ENCODE measurements at regions not wholly inside any gene's neighbourhood (a gene's known extent, or its start where the extent isn't known, plus 50 kb on each side); places are given as distances from the start of the nearest gene placed in this dataset.
A peak's percentile ranks its signal among the peaks of the same experiment; 100 is the strongest.
"Not testable (repeated sequence)": the region's sequence is repeated elsewhere in the genome, so short reads cannot be mapped to it uniquely, and the experiment has no call there.

DNA sequence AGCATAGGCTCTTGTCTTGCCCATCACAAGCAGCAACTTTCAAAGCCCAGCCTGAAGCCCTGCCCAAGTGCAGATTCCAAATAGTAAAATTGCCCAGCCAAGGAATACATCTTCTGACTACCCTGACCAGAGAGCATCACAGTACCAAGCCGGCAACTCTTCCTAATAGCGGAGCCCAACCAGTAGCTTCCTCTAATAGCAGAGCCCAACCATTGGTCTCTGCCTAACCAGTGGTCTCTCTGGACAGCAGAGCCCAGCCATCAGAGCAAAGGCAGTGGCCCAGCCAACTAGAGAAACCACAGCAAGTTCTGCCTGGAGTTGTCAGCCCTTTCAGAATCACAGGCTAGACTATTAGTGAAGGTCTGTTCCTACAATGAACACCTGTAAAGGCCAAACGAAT, 285.6 kb downstream of the HGF start:
- Histone ChIP-seq H3K36me3 (replicated peaks in 1 of 2) (no peaks in the 10 kb centered on the region), H3K27me3 (no peaks in the 10 kb centered on the region), H3K9me3 (replicated peaks in 1 of 3) (no peaks in the 10 kb centered on the region), H3K4me3 (no peak overlapping the region), H3K4me1 (replicated peaks in 1 of 2) (peaks cover 0 to 3% of the 10 kb centered on the region in 2 donors), H3K27ac (no peak overlapping the region)
- intact Hi-C loops (cut with DNase I), result loop anchor here in 1 of 2 donors (10.0 kb wide), 1 partner anchor 1091 kb away; no protein-coding TSS in a partner anchor
- DNase-seq, result peak in 6 of 7 donors; percentile 46 to 84 (median 56)
- 28 to 64% (median 31%) methylated on average over 1 to 3 of the region's 3 CpGs for WGBS, 4 donors
- TF ChIP-seq, protein P1, sequence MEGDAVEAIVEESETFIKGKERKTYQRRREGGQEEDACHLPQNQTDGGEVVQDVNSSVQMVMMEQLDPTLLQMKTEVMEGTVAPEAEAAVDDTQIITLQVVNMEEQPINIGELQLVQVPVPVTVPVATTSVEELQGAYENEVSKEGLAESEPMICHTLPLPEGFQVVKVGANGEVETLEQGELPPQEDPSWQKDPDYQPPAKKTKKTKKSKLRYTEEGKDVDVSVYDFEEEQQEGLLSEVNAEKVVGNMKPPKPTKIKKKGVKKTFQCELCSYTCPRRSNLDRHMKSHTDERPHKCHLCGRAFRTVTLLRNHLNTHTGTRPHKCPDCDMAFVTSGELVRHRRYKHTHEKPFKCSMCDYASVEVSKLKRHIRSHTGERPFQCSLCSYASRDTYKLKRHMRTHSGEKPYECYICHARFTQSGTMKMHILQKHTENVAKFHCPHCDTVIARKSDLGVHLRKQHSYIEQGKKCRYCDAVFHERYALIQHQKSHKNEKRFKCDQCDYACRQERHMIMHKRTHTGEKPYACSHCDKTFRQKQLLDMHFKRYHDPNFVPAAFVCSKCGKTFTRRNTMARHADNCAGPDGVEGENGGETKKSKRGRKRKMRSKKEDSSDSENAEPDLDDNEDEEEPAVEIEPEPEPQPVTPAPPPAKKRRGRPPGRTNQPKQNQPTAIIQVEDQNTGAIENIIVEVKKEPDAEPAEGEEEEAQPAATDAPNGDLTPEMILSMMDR (IDR thresholded peaks at IDR 0.05), result no peak
- no peak for TF ChIP-seq POLR2A (IDR thresholded peaks at IDR 0.05)

- intact Hi-C loops (cut with DNase I), result loop anchor here in 1 of 2 donors (10.0 kb wide), 1 partner anchor 1092 kb away; no protein-coding TSS in a partner anchor
Measured at GRCh38 chr7:81482600-81483186, 287.2 kb downstream of the HGF start.

DNA sequence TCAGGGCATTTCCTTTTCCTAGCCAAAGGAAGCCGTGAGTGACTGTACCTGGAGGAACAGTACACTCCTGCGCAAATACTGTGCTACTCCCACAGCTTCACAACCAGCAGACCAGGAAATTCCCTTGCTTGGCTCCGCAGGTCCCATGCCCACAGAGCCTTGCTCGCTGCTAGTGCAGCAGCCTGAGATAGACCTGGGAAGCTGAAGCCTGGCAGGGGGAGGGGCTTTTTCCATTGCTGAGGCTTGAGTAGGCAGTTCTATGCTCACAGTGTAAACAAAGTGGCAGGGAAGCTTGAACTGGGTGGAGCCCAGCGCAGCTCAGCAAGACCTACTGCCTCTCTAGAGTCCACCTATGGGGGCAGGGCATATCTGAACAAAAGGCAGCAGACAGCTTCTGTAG, 291.2 kb downstream of the HGF start:
- TF ChIP-seq POLR2A (IDR thresholded peaks at IDR 0.05), result no peak
- TF ChIP-seq, protein P1 (IDR thresholded peaks at IDR 0.05), result no peak
- Histone ChIP-seq H3K9me3 (replicated peaks in 1 of 3) (no peaks in the 10 kb centered on the region), H3K36me3 (replicated peaks in 1 of 2) (no peaks in the 10 kb centered on the region), H3K4me1 (replicated peaks in 1 of 2) (no peaks in the 10 kb centered on the region), H3K27ac (no peak overlapping the region), H3K27me3 (no peaks in the 10 kb centered on the region), H3K4me3 (no peak overlapping the region)
- 78 to 91% (median 88%) methylated on average over 5 of the region's 5 CpGs for WGBS, 4 donors
- no peak for DNase-seq
- intact Hi-C loops (cut with DNase I), result no loop called here

More at GRCh38 chr7:81482600-81483186, 287.2 kb downstream of the HGF start:
- Histone ChIP-seq H3K4me1 (replicated peaks in 1 of 2) (peaks cover 0 to 3% of the 10 kb centered on the region in 2 donors), H3K27ac (no peak overlapping the region), H3K36me3 (replicated peaks in 1 of 2) (no peaks in the 10 kb centered on the region), H3K4me3 (no peak overlapping the region), H3K9me3 (replicated peaks in 1 of 3) (no peaks in the 10 kb centered on the region), H3K27me3 (no peaks in the 10 kb centered on the region)
- WGBS, 4 donors, result 0 to 3% (median 1%) methylated on average over 2 of the region's 2 CpGs
- DNase-seq, result no peak
- TF ChIP-seq POLR2A (IDR thresholded peaks at IDR 0.05), result no peak
- TF ChIP-seq, protein P1 (IDR thresholded peaks at IDR 0.05), result peak; percentile 53 to 81 (median 68)

DNA sequence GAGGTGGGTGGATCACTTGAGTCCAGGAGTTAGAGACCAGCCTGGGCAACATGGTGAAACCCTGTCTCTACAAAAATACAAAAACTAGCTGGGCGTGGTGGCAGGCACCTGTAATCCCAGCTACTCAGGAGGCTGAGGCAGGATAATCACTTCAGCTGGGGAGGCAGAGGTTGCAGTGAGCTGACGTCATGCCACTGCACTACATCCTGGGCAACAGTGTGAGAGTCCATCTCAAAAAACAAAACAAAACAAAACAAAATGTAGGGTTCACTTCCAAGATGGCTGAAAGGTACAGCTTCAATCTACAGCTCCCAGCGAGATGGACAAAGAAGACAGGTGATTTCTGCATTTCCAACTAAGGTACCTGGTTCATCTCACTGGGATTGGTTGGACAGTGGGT, 291.6 kb downstream of the HGF start:
- intact Hi-C loops (cut with DNase I); DNase-seq; H3K27ac ChIP-seq; H3K9me3 ChIP-seq (replicated peaks in 1 of 3); H3K27me3 ChIP-seq; H3K36me3 ChIP-seq (replicated peaks in 1 of 2); H3K4me1 ChIP-seq (replicated peaks in 1 of 2); H3K4me3 ChIP-seq: not testable (repeated sequence)
- 57 to 94% (median 83%) methylated on average over 3 of the region's 3 CpGs for WGBS, 4 donors

GRCh38 chr7:81473236-81473635, 296.6 kb downstream of the HGF start:
- Histone ChIP-seq H3K9me3 (replicated peaks in 1 of 3) (no peaks in the 10 kb centered on the region), H3K4me3 (no peak overlapping the region), H3K27me3 (no peaks in the 10 kb centered on the region), H3K36me3 (replicated peaks in 1 of 2) (no peaks in the 10 kb centered on the region), H3K4me1 (replicated peaks in 1 of 2) (no peaks in the 10 kb centered on the region), H3K27ac (no peak overlapping the region)
- no peak for DNase-seq
- intact Hi-C loops (cut with DNase I), result loop anchor here in 1 of 2 donors (5.0 kb wide), 1 partner anchor 776 kb away; no protein-coding TSS in a partner anchor
- TF ChIP-seq, protein P1 (IDR thresholded peaks at IDR 0.05), result no peak
- no peak for TF ChIP-seq POLR2A (IDR thresholded peaks at IDR 0.05)
- WGBS, 4 donors, result 79 to 88% (median 85%) methylated on average over 6 of the region's 6 CpGs

All from adrenal gland (tissue), 9 donors.